SH-SY5Y (cell line): ENCODE measurements at regions not wholly inside any gene's neighbourhood (a gene's known extent, or its start where the extent isn't known, plus 50 kb on each side); places are given as distances from the start of the nearest gene placed in this dataset.

Source experiments
- GATA2 ChIP-seq: IDR thresholded peaks from 2 replicates; pipeline ENCODE4 v1.6.1; 2011; ENCODE audit warnings: mild to moderate bottlenecking, low read depth, low read length
- GATA3 ChIP-seq: IDR thresholded peaks from 2 replicates; pipeline ENCODE4 v1.6.1; 2011; ENCODE audit warnings: low read depth, mild to moderate bottlenecking, low read length, moderate library complexity

DNA sequence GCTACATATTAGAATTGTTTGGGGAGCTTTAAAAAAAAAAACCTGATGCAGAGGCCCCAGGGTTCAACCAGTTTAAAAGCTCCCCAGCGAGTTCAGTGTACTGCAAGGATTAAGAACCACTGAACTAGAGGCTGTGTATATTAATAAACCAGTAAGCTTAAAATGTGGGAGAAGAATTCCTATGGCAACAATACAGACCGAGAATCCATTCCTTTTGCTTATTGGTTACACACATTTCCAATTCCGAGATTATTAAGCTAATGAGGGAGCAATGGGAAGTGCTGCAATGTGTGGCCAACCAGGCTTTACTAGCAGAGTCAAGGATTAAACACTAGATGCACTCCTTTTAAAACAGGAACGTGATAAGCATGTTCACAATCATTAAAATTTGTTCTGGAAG, 204.4 kb downstream of the TDRD15 start:
- TF ChIP-seq GATA3, result no peak
- no peak for TF ChIP-seq GATA2

DNA sequence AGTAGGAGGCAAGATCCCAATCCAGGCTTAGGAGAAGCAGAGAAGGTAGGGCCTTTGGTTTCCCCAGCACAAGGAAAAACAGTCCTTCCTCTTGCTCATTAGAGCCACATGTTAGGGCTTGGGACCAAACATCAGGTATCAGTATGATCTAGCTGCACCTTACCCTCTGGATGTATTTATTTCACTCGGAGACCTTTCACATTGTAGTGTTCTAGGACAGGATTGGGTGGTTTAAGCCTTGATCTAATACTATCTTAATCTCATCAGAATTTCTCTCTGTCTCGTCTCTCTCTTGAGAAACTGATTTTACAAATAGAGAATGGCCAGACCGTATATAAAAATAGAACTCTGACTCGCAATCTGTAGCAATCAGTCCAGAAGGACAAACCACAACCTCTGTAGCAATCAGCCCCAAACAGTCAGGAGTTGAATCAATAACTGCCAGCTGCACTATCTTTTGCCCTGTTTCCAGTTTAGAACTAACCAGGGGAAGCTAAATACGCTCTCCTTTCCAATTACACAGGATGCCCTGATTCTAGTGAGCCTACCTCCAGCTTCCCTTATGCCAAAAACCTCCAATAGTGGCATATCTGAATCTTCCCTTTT, 207.1 kb downstream of the TDRD15 start:
- TF ChIP-seq GATA3 (no peak), GATA2 (no peak)

DNA sequence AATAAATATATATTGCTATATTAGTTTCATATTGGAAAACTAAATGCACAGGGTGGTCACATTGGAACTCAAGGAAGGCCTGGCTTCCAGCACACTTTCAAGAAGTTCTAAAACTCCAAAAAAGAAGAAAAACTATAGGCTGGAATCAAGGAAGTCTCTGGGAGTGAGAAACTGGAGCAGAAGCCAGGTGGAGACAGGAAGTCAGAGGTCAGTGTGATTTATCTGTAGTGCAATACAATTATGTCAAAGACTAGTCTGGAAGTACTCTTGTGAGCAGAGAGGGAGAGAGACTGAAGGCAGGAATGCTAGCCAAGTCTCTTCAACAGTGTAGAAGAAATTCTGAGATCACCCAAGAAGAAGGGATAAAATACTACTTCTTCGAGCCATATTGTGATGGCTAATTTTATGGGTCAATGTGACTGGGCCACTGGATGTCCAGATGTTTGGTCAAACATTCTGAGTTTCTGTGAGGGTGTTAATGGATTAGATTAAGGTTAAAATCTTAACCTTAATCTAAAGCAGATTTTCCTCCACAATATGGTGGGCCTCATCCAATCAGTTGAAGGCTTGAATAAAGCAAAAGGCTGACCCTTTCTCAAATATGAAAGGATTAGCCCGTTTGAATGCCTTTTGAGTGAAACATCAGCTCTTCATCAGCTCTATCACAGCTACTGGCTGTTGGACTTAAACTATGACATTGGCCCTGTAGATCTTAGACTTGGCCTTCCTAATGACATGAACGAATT, 208.0 kb downstream of the TDRD15 start:
- TF ChIP-seq GATA3 (no peak), GATA2 (no peak)

DNA sequence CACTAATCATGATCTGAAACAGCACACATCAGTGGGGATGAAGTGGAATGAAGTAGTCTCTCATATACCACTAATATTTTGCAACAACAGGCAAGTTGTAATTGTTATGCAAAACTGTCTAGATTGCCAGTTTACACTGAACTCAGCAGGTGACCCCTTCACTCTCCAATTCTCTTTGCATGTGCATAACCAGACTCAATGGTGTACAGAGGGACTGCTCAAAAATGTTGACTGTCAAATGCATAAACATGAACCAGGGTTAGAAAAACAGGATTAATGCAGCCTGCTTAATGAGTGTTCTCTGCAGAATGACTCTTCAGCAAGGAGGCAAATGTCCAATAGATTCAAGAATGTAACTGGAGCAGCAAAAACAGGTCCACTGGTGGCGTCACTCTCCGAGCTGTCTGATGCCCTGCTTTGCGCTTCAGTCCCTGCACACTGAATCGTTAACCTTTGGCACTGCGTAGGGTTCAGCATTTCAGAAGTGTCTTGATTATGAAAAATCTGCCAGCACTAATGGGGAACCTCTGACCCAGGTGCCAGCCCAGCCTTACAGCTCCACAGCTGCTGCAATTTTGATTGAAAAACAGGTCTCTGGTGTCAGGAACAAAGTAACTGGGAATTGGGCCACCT, 209.3 kb downstream of the TDRD15 start:
- TF ChIP-seq GATA2, result no peak

DNA sequence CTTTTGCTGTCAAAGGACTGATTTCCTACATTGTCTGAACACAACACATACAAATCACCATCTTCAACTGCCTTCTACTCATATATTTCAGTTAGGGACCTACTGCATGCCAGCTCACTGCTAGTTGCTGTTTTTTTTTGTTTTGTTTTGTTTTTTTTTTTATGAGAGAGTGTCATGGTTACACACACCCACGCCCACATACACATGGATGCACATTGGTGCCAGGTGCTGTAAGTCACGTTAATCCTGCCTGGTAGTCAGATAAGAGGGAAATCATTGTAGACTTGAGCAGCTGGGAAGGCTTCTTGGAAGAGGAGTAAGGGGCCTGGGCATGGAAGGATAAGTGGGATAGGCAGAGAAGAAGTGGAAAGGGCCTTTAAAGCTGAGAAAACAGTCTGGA, 209.9 kb downstream of the TDRD15 start:
- TF ChIP-seq GATA2 (no peak), GATA3 (no peak)

DNA sequence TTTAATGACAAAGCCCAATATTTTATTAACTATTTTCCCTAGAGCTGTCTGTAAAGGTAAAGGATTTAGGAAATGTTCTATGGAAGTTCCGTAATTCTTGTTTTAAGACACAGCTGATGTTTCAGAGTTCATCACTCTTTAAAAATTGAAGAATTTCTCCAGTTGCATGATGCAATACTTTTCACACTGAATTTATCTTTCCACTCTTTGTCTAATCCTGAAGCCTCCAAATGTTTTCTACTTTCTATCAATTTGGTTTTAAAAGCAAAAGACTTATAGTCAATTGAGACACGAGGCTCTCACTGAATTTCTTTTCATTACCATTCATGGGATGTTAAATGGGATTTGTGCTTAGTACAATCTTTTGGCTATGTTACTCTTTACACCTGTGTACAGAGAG, 223.2 kb downstream of the TDRD15 start:
- TF ChIP-seq GATA2 (no peak), GATA3 (no peak)

DNA sequence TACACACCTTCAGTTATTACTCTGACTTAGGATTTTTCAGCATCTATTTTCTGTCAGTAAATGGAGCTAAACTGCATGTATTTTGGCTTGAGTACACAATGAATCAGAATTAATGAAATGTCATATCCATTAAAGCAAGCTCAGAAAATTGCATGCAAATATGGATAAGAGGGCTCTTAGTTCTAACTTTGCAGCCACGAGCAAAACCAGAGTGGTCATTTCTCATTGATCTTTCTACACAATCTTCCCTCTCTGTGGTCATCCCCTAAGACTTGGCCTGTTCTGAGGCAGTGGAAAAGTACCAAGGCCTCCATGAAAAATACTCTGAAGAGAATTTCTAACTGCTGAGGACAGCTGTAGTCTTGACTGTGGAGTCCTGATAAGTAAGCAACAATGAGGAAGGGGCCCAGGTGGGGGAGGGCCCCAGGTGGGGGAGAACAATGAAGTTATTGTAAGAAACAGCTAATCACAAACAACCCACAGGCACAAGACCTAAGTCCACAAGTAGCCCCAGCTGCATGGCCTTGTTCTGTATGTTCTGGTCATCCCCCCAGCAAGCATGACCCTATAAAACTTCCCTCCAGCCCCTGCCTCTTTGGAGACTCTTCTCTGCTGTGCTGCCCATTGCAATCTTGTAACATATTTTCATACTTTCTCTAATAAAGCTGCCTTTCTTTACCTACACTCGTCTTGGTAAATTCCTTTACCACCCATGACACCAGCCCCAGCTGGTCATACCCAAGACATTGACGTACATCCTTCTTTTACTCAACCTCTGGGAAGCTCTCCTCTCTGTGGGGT, 230.3 kb downstream of the TDRD15 start:
- TF ChIP-seq GATA3 (no peak), GATA2 (no peak)

DNA sequence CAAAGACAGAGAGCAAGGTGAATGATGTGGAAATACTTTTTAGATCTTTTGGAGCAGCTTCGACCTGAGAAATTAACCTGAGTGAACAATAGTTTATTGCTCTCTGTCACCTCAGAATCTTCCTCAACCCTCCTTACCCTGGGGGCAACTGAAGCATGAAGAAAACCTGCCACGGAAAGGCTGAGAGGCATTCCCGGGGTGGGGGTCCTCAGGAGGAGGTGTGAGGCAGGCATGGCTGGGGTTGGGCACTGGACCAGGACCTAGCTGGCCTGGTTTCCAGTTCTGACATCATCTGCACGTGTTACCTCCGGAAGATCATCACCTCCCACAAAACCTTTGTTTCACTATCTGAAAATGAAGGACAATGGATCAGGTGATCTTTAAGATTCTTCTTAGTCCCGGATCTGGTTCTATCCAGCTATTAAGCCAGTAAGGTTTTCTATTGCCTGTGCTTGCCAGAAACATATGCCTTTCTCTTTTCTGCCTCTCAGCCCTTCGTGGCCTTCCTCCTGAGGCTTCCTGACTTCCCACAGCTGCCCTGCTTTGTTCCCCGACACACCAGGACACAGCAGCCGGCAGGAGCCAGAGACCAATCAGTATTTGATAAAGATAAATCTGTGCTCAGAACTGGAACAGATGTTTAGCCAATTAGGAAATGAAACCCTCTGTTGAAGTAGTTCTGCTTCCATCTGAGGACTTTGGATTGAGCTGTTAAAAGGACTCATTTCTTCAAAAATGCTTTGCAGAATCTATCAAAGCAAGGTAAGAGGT, 232.5 kb downstream of the TDRD15 start:
- no peak; the same call in 1 of the 2 replicates for TF ChIP-seq GATA2
- TF ChIP-seq GATA3, result no peak

DNA sequence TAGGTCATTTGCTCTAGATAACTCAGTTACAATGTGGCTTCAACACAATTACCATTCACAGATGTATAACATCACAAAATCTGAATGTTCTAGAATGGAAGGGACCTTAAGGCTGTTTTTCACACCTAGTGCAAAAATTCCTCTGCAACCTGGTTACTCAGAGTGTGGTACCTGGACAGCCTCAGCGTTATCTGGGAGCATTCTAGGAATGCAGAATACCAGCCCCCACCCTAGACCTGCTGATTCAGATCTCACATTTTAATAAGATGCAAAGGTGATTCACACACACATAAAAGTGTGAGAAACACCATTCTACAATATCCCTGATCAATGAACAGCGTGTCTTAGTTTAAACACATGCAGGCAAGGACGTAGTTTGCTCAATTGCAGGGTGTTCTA, 233.1 kb downstream of the TDRD15 start:
- TF ChIP-seq GATA2 (no peak), GATA3 (0 out of 2 replicates have a peak, but pooled peaks have one; percentile 20)

DNA sequence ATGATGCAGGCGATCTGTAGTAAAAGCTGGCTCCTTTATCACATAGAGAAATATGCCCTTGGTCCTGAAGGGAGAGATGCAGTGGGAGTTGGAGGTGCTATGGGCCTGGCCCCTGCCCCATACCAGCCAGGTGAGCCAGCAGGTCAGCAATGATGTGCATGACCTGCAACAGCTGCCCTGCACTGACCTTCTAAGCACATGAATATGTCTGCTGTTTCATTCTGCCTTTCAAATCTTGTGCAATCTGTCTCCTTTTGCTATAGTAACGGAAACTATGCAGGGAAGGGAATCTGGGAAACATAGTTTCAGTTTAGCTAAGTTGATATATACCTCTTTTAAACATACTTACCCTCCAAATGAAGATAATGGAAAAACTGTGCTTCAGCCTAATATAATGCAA, 235.2 kb downstream of the TDRD15 start:
- TF ChIP-seq GATA3, result no peak
- no peak for TF ChIP-seq GATA2

DNA sequence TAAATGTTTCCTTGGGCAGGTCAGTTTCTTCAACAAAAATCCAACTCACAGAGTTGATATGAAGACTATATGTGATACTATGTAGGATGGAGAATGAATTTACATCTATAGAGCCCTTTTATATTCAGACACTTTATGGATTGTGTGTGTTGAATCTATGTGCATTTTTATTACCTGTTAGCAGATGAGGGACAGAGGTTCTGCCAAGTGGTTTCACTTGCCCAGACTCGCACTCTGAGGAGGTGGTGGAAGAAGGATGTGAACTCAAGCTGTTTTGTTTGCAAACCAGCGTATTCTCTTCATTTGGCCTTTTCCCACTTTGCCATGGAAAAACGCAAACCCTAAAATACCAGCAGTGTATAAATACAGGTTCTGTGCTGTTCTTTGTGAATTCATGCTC, 237.6 kb downstream of the TDRD15 start:
- TF ChIP-seq GATA2, result no peak
- TF ChIP-seq GATA3, result no peak

DNA sequence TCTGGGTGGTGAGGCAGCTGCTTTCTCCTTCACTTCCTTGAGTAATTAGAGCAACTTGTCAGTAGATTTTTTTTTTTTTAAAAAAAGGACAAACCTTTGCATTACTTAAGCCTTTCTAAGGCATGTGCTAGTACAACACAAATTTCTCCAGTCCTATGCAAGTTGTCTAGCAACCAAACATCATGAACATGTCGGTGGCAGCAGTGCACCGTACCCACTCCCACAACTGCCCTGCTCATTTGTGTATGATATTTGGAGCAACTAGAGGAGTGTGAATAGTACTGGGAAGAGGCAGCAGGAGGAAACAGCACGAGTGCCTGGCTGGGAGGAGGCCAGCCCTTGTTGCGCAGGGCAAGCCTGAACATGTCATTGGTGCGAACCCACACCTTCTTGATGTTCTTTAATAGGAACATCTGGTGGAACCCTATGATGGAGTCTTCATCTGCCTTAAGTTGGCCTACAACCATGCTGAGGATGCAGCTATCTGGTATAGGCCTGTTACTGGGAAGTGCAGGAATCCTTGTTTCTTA, 238.3 kb downstream of the TDRD15 start:
- TF ChIP-seq GATA2, result no peak
- TF ChIP-seq GATA3, result no peak

DNA sequence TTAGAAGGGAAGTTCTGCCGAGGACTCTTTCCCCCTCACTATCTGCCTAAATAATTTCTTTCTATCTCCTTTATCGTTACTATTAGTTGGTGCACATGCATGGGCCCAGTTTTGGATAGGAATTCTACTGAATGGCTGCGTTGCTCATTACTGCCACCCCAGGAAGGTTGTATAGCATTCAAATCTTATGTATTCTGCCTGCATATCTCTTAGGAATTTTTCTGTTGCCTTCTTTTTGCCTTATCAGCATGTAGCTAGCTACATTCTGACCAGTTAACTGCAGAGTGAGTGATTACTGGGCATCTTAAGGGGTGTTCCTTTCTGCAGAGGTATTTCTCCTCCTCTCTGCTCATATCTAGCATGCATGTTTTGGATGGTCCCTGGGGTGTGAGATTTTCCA, 239.6 kb downstream of the TDRD15 start:
- TF ChIP-seq GATA2, result no peak
- TF ChIP-seq GATA3, result no peak
